Tibial nerve (tissue), 3 donors: ENCODE measurements at regions not wholly inside any gene's neighbourhood (a gene's known extent, or its start where the extent isn't known, plus 50 kb on each side); places are given as distances from the start of the nearest gene placed in this dataset.

Source experiments
- POLR2A ChIP-seq, 2 donors: fragments of 450-650 bp; IDR thresholded peaks; one replicate each; pipeline ENCODE4 v1.6.1; 2017; ENCODE audit warnings: antibody characterized with exemption in 2 of 2, mild to moderate bottlenecking in 2 of 2, moderate library complexity in 2 of 2
- TF ChIP-seq, protein P1 (sequence below), 5 experiments: fragments of 200-600 bp in 3 of 5; fragments of 450-650 bp in 2 of 5; sonication (generic) in 3 of 5; IDR thresholded peaks; one replicate each; pipeline ENCODE4 v1.5.1; 2016 to 2019; ENCODE audit warnings: antibody characterized with exemption in 5 of 5, mild to moderate bottlenecking in 3 of 5, moderate library complexity in 2 of 5

DNA sequence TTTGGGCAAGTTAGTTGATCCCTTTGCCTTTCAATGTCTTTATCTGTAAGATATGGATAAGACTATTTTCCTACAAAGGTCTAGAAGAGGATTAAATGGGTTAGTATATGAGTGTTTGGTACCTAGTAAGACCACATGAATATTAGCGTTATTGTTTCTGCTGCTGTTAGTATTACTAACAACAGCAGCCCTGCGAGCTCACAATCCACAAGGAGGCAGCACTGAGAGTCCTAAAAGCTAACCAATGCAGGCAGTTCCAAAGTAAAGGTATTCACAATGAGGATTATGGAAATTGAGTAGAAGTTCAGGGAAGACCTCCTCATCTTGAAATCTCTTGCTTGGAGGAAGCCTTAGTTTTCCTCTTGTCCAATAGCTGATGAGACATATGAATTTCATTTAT is 248.9 kb downstream of the TDRD15 start:
- TF ChIP-seq, protein P1, sequence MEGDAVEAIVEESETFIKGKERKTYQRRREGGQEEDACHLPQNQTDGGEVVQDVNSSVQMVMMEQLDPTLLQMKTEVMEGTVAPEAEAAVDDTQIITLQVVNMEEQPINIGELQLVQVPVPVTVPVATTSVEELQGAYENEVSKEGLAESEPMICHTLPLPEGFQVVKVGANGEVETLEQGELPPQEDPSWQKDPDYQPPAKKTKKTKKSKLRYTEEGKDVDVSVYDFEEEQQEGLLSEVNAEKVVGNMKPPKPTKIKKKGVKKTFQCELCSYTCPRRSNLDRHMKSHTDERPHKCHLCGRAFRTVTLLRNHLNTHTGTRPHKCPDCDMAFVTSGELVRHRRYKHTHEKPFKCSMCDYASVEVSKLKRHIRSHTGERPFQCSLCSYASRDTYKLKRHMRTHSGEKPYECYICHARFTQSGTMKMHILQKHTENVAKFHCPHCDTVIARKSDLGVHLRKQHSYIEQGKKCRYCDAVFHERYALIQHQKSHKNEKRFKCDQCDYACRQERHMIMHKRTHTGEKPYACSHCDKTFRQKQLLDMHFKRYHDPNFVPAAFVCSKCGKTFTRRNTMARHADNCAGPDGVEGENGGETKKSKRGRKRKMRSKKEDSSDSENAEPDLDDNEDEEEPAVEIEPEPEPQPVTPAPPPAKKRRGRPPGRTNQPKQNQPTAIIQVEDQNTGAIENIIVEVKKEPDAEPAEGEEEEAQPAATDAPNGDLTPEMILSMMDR (IDR thresholded peaks at IDR 0.05) = no peak
- no peak for TF ChIP-seq POLR2A (IDR thresholded peaks at IDR 0.05)
